Panc1 (cell line): ENCODE measurements at regions not wholly inside any gene's neighbourhood (a gene's known extent, or its start where the extent isn't known, plus 50 kb on each side); places are given as distances from the start of the nearest gene placed in this dataset.

Experiments
- ATAC-seq: fragments of 200-7000 bp; cut with Tn5 transposase; 2 replicates; pipeline ENCODE4 v1.9.1; 2020; ENCODE audit warnings: mild to moderate bottlenecking, moderate library complexity
- BruUV-seq: library from RNA; stranded (reverse); fragments of 400-500 nt; replicated peaks from 2 replicates; lab custom pipeline; 2021; lab: Mats Ljungman, UMichigan
- CTCF ChIA-PET: fragments of 300-600 bp; sonication (Branson Sonifier 250); formaldehyde crosslinking; loops from one replicate; lab custom pipeline; 2022; ENCODE audit warnings: antibody characterized with exemption; lab: Charles Lee
- POLR2A ChIA-PET: fragments of 300-600 bp; sonication (Branson Sonifier 250); formaldehyde crosslinking; loops from one replicate; lab custom pipeline; 2022; ENCODE audit warnings: antibody characterized with exemption; lab: Charles Lee
- DNase-seq: peaks from one replicate; pipeline ENCODE4 v3.0.0-alpha.2; 2010; ENCODE audit warnings: low read depth, low spot score
- H3K27ac ChIP-seq: 2 replicates; pipeline ENCODE4 v1.5.1; 2011; ENCODE audit warnings: mild to moderate bottlenecking, low read length, inconsistent platforms
- H3K27me3 ChIP-seq: fragments of 200-500 bp; sonication (Bioruptor generic); 2 replicates; pipeline ENCODE4 v1.6.0; 2014; ENCODE audit warnings: low read length, inconsistent platforms; ENCODE audit not compliant: control insufficient read depth, insufficient read depth
- H3K36me3 ChIP-seq: fragments of 200-500 bp; sonication (Bioruptor generic); 2 replicates; pipeline ENCODE4 v1.5.1; 2014; ENCODE audit warnings: inconsistent platforms, mild to moderate bottlenecking, low read length, moderate library complexity; ENCODE audit not compliant: control insufficient read depth, insufficient read depth
- H3K4me1 ChIP-seq: 2 replicates; pipeline ENCODE4 v1.5.1; 2011; ENCODE audit warnings: inconsistent platforms, mild to moderate bottlenecking, low read length, moderate library complexity; ENCODE audit not compliant: control insufficient read depth, insufficient read depth
- H3K4me3 ChIP-seq, 2 experiments: 2 replicates each; pipeline ENCODE4 v1.5.1; 2011 to 2012; ENCODE audit warnings: low read depth in 2 of 2, low read length in 2 of 2, mild to moderate bottlenecking in 2 of 2, inconsistent platforms in 1 of 2, moderate library complexity in 1 of 2
- H3K9me3 ChIP-seq: fragments of 200-500 bp; sonication (Bioruptor generic); 2 replicates; pipeline ENCODE4 v1.5.1; 2014; ENCODE audit warnings: low read depth, mild to moderate bottlenecking, inconsistent platforms, low read length, moderate library complexity; ENCODE audit not compliant: control insufficient read depth, insufficient read depth
- POLR2AphosphoS5 ChIP-seq: IDR thresholded peaks from 2 replicates; pipeline ENCODE4 v1.6.1; 2012; ENCODE audit warnings: mild to moderate bottlenecking, low read depth, low read length, moderate library complexity
- SIN3A ChIP-seq: IDR thresholded peaks from 2 replicates; pipeline ENCODE4 v1.6.1; 2012; ENCODE audit warnings: low read depth, mild to moderate bottlenecking, low read length, moderate library complexity, borderline replicate concordance; ENCODE audit not compliant: insufficient read depth
- TCF7L2 ChIP-seq: IDR thresholded peaks from 2 replicates; pipeline ENCODE4 v1.6.1; 2011; ENCODE audit warnings: mild to moderate bottlenecking, low read depth, low read length, inconsistent platforms
- in situ Hi-C: cut with HindIII; loops from 2 replicates; pipeline ENCODE4 v1.10.0; 2016; ENCODE audit warnings: low sequenced_read_pairs, low pct_unique_long_range_greater_than_20kb
- intact Hi-C: fragments of 100-400 bp; cut with micrococcal nuclease; formaldehyde crosslinking; loops from one replicate; pipeline ENCODE4 v1.10.0; 2022; ENCODE audit not compliant: unreplicated experiment
- TF ChIP-seq, protein P1 (sequence below), 2 experiments: IDR thresholded peaks; 2 replicates each; pipeline ENCODE4 v1.6.1; 2011 to 2012; ENCODE audit warnings: low read depth in 2 of 2, control low read depth in 1 of 2, low read length in 1 of 2, mild to moderate bottlenecking in 1 of 2, moderate library complexity in 1 of 2; ENCODE audit not compliant: insufficient read depth in 1 of 2
- TF ChIP-seq, protein P2 (sequence below): fragments of 450-650 bp; IDR thresholded peaks from 2 replicates; pipeline ENCODE4 v1.5.1; 2017; ENCODE audit warnings: mild to moderate bottlenecking

DNA sequence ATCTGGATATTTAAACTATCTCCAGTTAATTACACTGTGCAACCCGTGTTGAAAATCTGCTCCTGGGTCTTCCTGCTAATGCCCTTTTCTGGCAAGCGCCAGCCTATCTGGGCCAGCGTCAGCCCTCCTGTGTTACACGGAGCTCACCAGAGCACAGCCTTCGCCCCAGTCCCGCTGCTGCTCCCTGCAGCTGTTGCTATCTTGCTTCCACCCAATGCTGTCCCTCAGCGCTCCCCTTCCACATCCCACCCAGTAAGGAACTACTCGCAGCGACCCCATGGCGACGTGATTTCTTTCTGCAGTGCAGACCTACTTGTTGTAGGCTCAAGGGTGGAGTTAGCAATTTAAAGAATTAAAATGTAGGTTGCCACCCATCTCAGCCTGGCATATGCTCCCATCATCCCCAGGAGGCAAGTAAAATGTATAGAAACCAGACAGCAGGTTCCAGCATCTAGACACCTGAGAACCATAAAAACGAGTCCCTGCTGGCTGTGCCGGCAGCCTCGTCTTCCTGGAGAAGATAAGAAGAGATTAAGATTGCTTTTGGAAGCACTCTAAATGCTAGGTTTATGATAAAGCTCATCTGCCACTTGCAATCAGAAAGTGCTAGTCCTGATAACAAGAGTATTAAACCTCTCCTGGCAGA lies 254.3 kb upstream of the FOXQ1 start:
- in situ Hi-C loops (no loop called here), intact Hi-C loops (no loop called here)
- TF ChIP-seq TCF7L2: no peak
- no peak for TF ChIP-seq POLR2AphosphoS5
- TF ChIP-seq, protein P1, sequence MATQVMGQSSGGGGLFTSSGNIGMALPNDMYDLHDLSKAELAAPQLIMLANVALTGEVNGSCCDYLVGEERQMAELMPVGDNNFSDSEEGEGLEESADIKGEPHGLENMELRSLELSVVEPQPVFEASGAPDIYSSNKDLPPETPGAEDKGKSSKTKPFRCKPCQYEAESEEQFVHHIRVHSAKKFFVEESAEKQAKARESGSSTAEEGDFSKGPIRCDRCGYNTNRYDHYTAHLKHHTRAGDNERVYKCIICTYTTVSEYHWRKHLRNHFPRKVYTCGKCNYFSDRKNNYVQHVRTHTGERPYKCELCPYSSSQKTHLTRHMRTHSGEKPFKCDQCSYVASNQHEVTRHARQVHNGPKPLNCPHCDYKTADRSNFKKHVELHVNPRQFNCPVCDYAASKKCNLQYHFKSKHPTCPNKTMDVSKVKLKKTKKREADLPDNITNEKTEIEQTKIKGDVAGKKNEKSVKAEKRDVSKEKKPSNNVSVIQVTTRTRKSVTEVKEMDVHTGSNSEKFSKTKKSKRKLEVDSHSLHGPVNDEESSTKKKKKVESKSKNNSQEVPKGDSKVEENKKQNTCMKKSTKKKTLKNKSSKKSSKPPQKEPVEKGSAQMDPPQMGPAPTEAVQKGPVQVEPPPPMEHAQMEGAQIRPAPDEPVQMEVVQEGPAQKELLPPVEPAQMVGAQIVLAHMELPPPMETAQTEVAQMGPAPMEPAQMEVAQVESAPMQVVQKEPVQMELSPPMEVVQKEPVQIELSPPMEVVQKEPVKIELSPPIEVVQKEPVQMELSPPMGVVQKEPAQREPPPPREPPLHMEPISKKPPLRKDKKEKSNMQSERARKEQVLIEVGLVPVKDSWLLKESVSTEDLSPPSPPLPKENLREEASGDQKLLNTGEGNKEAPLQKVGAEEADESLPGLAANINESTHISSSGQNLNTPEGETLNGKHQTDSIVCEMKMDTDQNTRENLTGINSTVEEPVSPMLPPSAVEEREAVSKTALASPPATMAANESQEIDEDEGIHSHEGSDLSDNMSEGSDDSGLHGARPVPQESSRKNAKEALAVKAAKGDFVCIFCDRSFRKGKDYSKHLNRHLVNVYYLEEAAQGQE (IDR thresholded peaks at IDR 0.05; ENCODE audit: insufficient read depth in 1 of 2, low read depth in 2 of 2, low read length in 1 of 2): no peak
- TF ChIP-seq SIN3A: no peak
- TF ChIP-seq, protein P2, sequence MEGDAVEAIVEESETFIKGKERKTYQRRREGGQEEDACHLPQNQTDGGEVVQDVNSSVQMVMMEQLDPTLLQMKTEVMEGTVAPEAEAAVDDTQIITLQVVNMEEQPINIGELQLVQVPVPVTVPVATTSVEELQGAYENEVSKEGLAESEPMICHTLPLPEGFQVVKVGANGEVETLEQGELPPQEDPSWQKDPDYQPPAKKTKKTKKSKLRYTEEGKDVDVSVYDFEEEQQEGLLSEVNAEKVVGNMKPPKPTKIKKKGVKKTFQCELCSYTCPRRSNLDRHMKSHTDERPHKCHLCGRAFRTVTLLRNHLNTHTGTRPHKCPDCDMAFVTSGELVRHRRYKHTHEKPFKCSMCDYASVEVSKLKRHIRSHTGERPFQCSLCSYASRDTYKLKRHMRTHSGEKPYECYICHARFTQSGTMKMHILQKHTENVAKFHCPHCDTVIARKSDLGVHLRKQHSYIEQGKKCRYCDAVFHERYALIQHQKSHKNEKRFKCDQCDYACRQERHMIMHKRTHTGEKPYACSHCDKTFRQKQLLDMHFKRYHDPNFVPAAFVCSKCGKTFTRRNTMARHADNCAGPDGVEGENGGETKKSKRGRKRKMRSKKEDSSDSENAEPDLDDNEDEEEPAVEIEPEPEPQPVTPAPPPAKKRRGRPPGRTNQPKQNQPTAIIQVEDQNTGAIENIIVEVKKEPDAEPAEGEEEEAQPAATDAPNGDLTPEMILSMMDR: no peak
- BruUV-seq: no TSS peak
- ChIA-PET POLR2A (no interaction called here), CTCF (no interaction called here)
- H3K27ac ChIP-seq: no peak overlapping the region
- DNase-seq: no peak
- H3K4me3 ChIP-seq: no peak overlapping the region
- H3K27me3 ChIP-seq: no peaks in the 10 kb centered on the region; the same call in 1 of the 2 replicates
- H3K9me3 ChIP-seq: no peaks in the 10 kb centered on the region
- no peak for ATAC-seq
- no peaks in the 10 kb centered on the region for H3K36me3 ChIP-seq
- no peaks in the 10 kb centered on the region for H3K4me1 ChIP-seq

DNA sequence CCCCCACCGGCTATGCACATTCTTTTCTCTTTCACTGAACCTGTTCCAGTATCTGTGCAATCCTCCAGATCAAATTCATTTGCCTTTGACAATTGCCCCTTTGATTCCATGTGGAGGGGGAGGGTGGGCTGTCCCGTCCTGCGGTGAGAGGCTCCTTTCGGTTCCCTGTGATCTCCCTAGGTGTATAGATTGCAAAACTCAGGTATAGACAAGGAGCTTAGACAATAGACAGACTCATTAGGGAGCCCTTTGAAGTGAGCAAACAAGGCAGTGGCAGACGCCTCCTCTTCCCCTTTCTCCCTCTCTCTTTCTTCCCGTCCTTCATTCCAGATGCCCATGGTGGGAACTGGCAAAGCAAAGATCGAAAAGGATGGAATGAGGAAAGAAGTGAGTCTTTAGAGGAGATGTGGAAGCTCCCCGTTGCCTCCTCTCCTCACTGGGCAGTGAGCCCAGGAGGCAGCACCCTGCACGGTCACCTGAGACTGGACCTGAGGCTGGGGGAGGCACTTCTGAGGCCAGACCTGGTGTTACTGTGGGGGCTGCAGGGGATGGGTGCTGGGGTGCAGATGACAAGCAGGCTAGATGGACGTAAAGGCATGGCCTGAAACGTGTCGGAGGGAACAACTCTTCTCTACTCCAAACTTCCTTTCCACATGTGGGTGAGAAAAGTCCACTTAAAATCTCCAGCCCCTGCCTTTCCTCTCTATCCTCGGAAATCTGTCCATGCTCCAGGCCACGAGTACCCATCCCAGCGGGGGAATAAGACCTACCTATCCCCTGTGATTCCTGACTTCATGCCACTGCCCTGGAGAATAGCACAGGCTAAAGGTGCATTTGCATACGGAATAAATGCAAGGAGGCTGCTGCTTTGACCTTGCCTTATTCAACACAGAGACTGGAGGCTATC lies 256.6 kb upstream of the FOXQ1 start:
- H3K36me3 ChIP-seq: no peaks in the 10 kb centered on the region
- H3K27ac ChIP-seq: no peak overlapping the region
- no peaks in the 10 kb centered on the region for H3K4me1 ChIP-seq
- no peak for ATAC-seq
- H3K4me3 ChIP-seq: no peak overlapping the region
- BruUV-seq: no TSS peak
- no peaks in the 10 kb centered on the region for H3K9me3 ChIP-seq
- no peak for DNase-seq
- CTCF ChIA-PET: no interaction called here
- POLR2A ChIA-PET: no interaction called here
- H3K27me3 ChIP-seq: no peaks in the 10 kb centered on the region; the same call in 1 of the 2 replicates
- in situ Hi-C loops (no loop called here), intact Hi-C loops (no loop called here)
- TF ChIP-seq, protein P2: no peak
- TF ChIP-seq POLR2AphosphoS5 (no peak), SIN3A (no peak), TCF7L2 (no peak)
- TF ChIP-seq, protein P1 (IDR thresholded peaks at IDR 0.05; ENCODE audit: insufficient read depth in 1 of 2, low read depth in 2 of 2, low read length in 1 of 2): no peak
